ENCODE measurements at regions not wholly inside any gene's neighbourhood (a gene's known extent, or its start where the extent isn't known, plus 50 kb on each side); places are given as distances from the start of the nearest gene placed in this dataset.

GRCh38 chr11:11192541-11192940, 160.5 kb downstream of the CSNK2A3 start:
- Histone ChIP-seq H3K4me3 (replicated peaks; ENCODE audit: insufficient read depth, low read length) (no peak overlapping the region), H3K27me3 (ENCODE audit: insufficient read depth, poor library complexity, severe bottlenecking) (no peaks in the 10 kb centered on the region), H3K27ac (replicated peaks) (no peak overlapping the region)
- TF ChIP-seq REST (IDR thresholded peaks at IDR 0.05; ENCODE audit: insufficient replicate concordance, low read depth) (no peak), CTCF (IDR thresholded peaks at IDR 0.05; ENCODE audit: insufficient read depth, low read length) (no peak), POLR2AphosphoS5 (IDR thresholded peaks at IDR 0.05; ENCODE audit: low read depth) (no peak), GABPA (IDR thresholded peaks at IDR 0.05; ENCODE audit: low read depth) (no peak), SPI1 (IDR thresholded peaks at IDR 0.05; ENCODE audit: borderline replicate concordance, low read depth) (no peak)
- no peak for DNase-seq (ENCODE audit: low read depth in 1 of 2, low spot score in 1 of 2)

- TF ChIP-seq REST (IDR thresholded peaks at IDR 0.05; ENCODE audit: insufficient replicate concordance, low read depth) (no peak), CTCF (IDR thresholded peaks at IDR 0.05; ENCODE audit: insufficient read depth, low read length) (no peak), SPI1 (IDR thresholded peaks at IDR 0.05; ENCODE audit: borderline replicate concordance, low read depth) (no peak), POLR2AphosphoS5 (IDR thresholded peaks at IDR 0.05; ENCODE audit: low read depth) (no peak)
- no peak for DNase-seq (ENCODE audit: low read depth in 1 of 2, low spot score in 1 of 2)
- H3K27me3 ChIP-seq (ENCODE audit: insufficient read depth, poor library complexity, severe bottlenecking), result no peaks in the 10 kb centered on the region
- no peak overlapping the region for H3K27ac ChIP-seq (replicated peaks)
- no peak overlapping the region for H3K4me3 ChIP-seq (replicated peaks; ENCODE audit: insufficient read depth, low read length)
These were observed 163.5 kb downstream of the CSNK2A3 start for GRCh38 chr11:11189506-11189905.

GRCh38 chr11:11186249-11186648, 166.8 kb downstream of the CSNK2A3 start:
- TF ChIP-seq CTCF (IDR thresholded peaks at IDR 0.05; ENCODE audit: insufficient read depth, low read length) (no peak), GABPA (IDR thresholded peaks at IDR 0.05; ENCODE audit: low read depth) (no peak), REST (IDR thresholded peaks at IDR 0.05; ENCODE audit: insufficient replicate concordance, low read depth) (no peak), POLR2AphosphoS5 (IDR thresholded peaks at IDR 0.05; ENCODE audit: low read depth) (no peak), SPI1 (IDR thresholded peaks at IDR 0.05; ENCODE audit: borderline replicate concordance, low read depth) (no peak)
- no peak for DNase-seq (ENCODE audit: low read depth in 1 of 2, low spot score in 1 of 2)
- no peak overlapping the region for H3K27ac ChIP-seq (replicated peaks)
- H3K27me3 ChIP-seq (ENCODE audit: insufficient read depth, poor library complexity, severe bottlenecking), result no peaks in the 10 kb centered on the region
- H3K4me3 ChIP-seq (replicated peaks; ENCODE audit: insufficient read depth, low read length), result no peak overlapping the region

Measured in HL-60 (cell line).